Astrocyte of the cerebellum (primary cell): ENCODE measurements at regions not wholly inside any gene's neighbourhood (a gene's known extent, or its start where the extent isn't known, plus 50 kb on each side); places are given as distances from the start of the nearest gene placed in this dataset.

Source experiments
- DNase-seq: peaks from one replicate; pipeline ENCODE4 v3.0.0-alpha.2; 2011; ENCODE audit warnings: low read depth
- H3K4me3 ChIP-seq: 2 replicates; pipeline ENCODE4 v1.5.1; 2011; ENCODE audit warnings: mild to moderate bottlenecking, low read depth, low read length, moderate library complexity
- CTCF ChIP-seq: IDR thresholded peaks from 2 replicates; pipeline ENCODE4 v1.5.1; 2012; ENCODE audit warnings: low read length, low read depth, moderate library complexity, mild to moderate bottlenecking; ENCODE audit errors: missing control alignments
- in situ Hi-C: cut with HindIII; loops from 2 replicates; pipeline ENCODE4 v1.10.0; 2017; ENCODE audit warnings: low sequenced_read_pairs

GRCh38 chr18:45417392-45417791, 197.9 kb upstream of the SLC14A2 start:
- DNase-seq = no peak
- no peak for TF ChIP-seq CTCF
- H3K4me3 ChIP-seq = no peak overlapping the region
- in situ Hi-C loops = no loop called here

GRCh38 chr18:45423659-45424058, 191.6 kb upstream of the SLC14A2 start:
- in situ Hi-C loops = no loop called here
- TF ChIP-seq CTCF = no peak
- no peak for DNase-seq
- H3K4me3 ChIP-seq = no peak overlapping the region

- TF ChIP-seq CTCF = no peak
- in situ Hi-C loops = no loop called here
- H3K4me3 ChIP-seq = no peak overlapping the region
- DNase-seq = no peak
Observed at GRCh38 chr18:45430041-45430440, 185.2 kb upstream of the SLC14A2 start.

- no peak overlapping the region for H3K4me3 ChIP-seq
- in situ Hi-C loops = no loop called here
- TF ChIP-seq CTCF = no peak
- no peak for DNase-seq
Observed at GRCh38 chr18:45435810-45436209, 179.5 kb upstream of the SLC14A2 start.

- TF ChIP-seq CTCF = no peak
- H3K4me3 ChIP-seq = no peak overlapping the region
- no peak for DNase-seq
- in situ Hi-C loops = no loop called here
Observed at GRCh38 chr18:45437366-45437765, 177.9 kb upstream of the SLC14A2 start.

- H3K4me3 ChIP-seq = no peak overlapping the region
- no peak for TF ChIP-seq CTCF
- DNase-seq = no peak
- in situ Hi-C loops = loop anchor here (5.0 kb wide), 1 partner anchor 38 kb away; no protein-coding TSS in a partner anchor
Observed at GRCh38 chr18:45439851-45440645, 175.2 kb upstream of the SLC14A2 start.
